ENCODE measurements at regions not wholly inside any gene's neighbourhood (a gene's known extent, or its start where the extent isn't known, plus 50 kb on each side); places are given as distances from the start of the nearest gene placed in this dataset.

DNA sequence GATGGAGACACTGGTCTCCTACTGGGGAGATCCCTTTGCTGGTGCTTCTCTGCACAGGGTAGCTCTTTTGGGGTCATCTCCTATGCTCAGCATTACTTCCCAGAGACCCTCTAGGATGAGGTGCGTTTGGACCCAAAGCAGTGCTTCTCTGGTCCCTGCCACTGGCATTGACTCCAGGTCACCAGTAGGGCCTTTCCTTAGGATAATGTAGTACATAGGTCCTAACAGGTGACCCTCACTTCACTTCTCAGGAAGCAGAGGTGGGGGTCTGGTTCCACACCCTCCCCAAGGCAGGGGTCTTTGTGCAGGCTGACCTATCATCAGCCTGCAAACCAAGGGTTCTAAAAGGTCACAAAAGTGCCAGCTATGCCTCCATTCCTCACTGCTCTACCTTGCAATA, 145.8 kb upstream of the HS6ST1 start:
- Histone ChIP-seq H3K4me1 (no peaks in the 10 kb centered on the region), H3K27me3 (no peaks in the 10 kb centered on the region), H3K4me3 (no peak overlapping the region), H3K36me3 (no peaks in the 10 kb centered on the region), H3K9me3 (no peaks in the 10 kb centered on the region), H3K27ac (no peak overlapping the region)
- ATAC-seq = no peak
- 81 to 87% methylated on average over 1 of the region's 1 CpG for WGBS, 2 donors
- intact Hi-C loops (cut with DNase I) = no loop called here
- DNase-seq = no peak
- no peak for FAIRE-seq
- TF ChIP-seq, protein P1, sequence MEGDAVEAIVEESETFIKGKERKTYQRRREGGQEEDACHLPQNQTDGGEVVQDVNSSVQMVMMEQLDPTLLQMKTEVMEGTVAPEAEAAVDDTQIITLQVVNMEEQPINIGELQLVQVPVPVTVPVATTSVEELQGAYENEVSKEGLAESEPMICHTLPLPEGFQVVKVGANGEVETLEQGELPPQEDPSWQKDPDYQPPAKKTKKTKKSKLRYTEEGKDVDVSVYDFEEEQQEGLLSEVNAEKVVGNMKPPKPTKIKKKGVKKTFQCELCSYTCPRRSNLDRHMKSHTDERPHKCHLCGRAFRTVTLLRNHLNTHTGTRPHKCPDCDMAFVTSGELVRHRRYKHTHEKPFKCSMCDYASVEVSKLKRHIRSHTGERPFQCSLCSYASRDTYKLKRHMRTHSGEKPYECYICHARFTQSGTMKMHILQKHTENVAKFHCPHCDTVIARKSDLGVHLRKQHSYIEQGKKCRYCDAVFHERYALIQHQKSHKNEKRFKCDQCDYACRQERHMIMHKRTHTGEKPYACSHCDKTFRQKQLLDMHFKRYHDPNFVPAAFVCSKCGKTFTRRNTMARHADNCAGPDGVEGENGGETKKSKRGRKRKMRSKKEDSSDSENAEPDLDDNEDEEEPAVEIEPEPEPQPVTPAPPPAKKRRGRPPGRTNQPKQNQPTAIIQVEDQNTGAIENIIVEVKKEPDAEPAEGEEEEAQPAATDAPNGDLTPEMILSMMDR (IDR thresholded peaks at IDR 0.05) = no peak

DNA sequence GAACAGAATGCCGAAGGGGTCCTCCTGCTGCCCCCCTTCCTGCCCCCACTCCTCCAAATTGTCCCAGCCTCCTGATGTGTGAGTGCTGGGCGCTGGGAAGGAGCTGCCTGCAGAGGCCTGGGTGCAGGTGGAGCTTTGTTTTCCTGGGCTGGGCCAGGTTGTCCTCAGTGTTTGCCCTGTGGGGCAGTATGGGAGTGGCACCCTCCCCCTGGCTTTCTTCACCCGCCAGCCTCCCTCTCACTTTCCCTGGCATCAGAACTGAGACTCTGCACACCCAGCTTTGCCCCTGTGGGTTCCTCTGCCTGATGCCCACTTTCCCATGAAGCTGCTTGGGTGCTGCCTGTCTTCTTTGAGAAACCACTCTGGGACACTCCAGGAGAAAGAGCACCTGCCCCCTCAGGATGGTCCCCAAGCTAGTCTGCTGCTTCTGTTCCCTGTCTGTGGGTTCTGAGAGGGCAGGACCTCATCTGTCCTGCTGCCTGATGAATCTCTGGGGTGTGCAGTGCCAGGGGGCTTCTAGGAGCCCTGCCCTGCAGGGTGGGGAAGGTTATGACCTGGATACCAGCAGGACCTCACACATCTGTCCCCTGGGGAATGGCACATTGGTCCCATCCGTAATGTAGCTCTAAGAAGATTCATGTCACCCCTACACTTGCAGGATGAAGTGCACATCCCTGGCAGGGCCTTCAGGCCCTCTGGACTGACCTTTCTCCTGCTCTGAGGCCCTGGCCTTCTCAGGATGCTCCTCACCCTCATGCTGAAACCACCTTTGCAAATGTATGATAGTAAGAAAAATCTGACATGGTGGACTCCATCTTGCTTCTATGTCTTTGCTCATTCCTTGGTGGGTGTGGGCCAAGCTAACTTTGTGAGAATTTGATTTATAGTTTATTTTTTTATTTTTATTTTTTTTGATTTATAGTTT, 146.8 kb upstream of the HS6ST1 start:
- Histone ChIP-seq H3K9me3 (no peaks in the 10 kb centered on the region), H3K36me3 (no peaks in the 10 kb centered on the region), H3K4me1 (no peaks in the 10 kb centered on the region), H3K27me3 (no peaks in the 10 kb centered on the region), H3K27ac (no peak overlapping the region), H3K4me3 (no peak overlapping the region)
- FAIRE-seq (no peak), DNase-seq (no peak), ATAC-seq (peak in 3 of 4 donors; percentile 48 to 75 (median 51))
- intact Hi-C loops (cut with DNase I) = no loop called here
- WGBS, 2 donors = 70 to 84% methylated on average over 4 of the region's 4 CpGs
- TF ChIP-seq, protein P1 (IDR thresholded peaks at IDR 0.05) = no peak

DNA sequence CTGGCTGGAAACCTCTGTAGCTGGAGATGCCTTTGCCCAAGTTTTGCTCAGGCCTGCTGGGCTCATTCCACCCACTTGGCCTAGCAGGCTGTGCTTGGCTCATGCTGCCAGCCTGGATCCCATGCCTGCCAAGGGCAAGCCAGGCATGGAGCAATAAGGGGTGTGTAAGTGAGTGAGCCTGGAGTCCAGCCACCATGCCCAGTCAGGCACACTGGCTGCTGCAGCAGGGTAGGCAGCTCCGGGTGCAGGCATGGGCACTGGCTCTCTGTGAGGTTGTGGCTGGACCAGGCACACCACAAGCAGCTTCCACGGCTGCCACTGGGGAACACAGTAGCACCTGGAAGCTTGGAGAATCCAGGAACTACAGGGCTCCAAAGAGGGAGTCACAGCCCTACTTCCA, 147.7 kb upstream of the HS6ST1 start:
- TF ChIP-seq, protein P1 (IDR thresholded peaks at IDR 0.05) = no peak
- no peaks in the 10 kb centered on the region for H3K36me3 ChIP-seq
- FAIRE-seq (no peak), DNase-seq (no peak), ATAC-seq (peak; percentile 48 to 77 (median 60))
- 84 to 92% methylated on average over 2 of the region's 2 CpGs for WGBS, 2 donors
- no peak overlapping the region for H3K27ac ChIP-seq
- H3K4me1 ChIP-seq = no peaks in the 10 kb centered on the region
- no peak overlapping the region for H3K4me3 ChIP-seq
- intact Hi-C loops (cut with DNase I) = no loop called here
- no peaks in the 10 kb centered on the region for H3K9me3 ChIP-seq
- H3K27me3 ChIP-seq = no peaks in the 10 kb centered on the region

DNA sequence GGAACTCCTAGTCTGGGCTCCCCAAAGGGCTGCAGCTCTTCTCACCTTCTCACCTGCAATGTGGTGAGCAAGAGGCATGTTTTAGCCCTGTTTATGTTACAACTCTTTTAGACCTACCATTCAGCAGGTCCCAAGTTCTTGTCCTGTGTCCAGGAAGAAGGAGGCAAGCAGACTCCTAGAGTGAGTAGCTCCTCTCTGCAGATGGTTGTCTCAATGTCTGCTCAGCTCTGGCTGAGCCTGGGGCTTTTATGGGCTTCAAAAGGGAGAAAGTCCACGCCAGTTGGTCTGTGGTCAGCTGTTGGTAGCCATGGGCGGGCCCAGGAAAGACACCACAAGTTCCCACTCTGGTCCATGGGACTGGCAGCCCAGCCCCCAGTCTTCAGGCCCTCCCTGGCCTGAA, 148.1 kb upstream of the HS6ST1 start:
- TF ChIP-seq, protein P1 (IDR thresholded peaks at IDR 0.05) = no peak
- H3K36me3 ChIP-seq = no peaks in the 10 kb centered on the region
- WGBS, 2 donors = 94 to 100% methylated on average over 2 of the region's 2 CpGs
- FAIRE-seq (no peak), DNase-seq (no peak), ATAC-seq (no peak)
- intact Hi-C loops (cut with DNase I) = no loop called here
- no peak overlapping the region for H3K27ac ChIP-seq
- no peak overlapping the region for H3K4me3 ChIP-seq
- H3K4me1 ChIP-seq = no peaks in the 10 kb centered on the region
- H3K27me3 ChIP-seq = no peaks in the 10 kb centered on the region
- no peaks in the 10 kb centered on the region for H3K9me3 ChIP-seq

DNA sequence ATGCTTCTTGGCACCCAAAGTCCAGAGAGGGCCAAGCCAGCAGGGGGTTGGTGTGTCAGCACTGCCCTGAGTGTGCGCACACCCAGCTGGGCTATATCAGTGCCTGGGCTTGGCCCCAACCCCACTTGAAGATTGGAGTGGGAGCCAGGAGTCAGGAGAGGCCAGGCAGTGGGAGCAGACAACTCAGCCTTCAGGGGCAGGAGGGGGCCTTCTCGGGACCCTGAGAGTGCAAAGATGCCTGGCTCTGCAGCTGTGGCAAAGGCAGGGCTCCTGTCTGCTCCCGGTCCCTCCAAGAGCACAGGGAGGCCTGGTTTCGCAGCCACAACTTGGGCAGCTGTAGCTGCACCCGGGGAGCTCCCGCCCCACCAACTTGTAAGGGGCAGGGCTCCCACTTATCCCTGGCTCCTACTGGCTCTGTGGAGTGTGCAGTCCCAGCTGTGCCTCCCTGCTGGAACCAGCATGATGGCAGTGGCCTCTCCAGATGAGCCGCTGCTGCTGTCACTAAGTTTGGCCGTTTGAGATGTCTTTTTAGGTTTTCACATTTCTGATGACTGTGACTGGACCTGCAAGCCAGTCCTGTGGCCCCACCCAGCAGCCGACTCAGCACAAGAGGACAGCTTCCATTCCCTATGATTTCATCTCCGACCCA, 148.8 kb upstream of the HS6ST1 start:
- H3K4me1 ChIP-seq = no peaks in the 10 kb centered on the region
- no peaks in the 10 kb centered on the region for H3K27me3 ChIP-seq
- H3K9me3 ChIP-seq = no peaks in the 10 kb centered on the region
- intact Hi-C loops (cut with DNase I) = no loop called here
- H3K27ac ChIP-seq = no peak overlapping the region
- FAIRE-seq = no peak
- H3K36me3 ChIP-seq = no peaks in the 10 kb centered on the region
- ATAC-seq = no peak
- DNase-seq = no peak
- no peak overlapping the region for H3K4me3 ChIP-seq
- TF ChIP-seq, protein P1 (IDR thresholded peaks at IDR 0.05) = no peak
- WGBS, 2 donors = 90 to 94% methylated on average over 10 of the region's 10 CpGs

Measured in pancreas (tissue), 10 donors.